Esophagus squamous epithelium (tissue), 5 donors: ENCODE measurements at regions not wholly inside any gene's neighbourhood (a gene's known extent, or its start where the extent isn't known, plus 50 kb on each side); places are given as distances from the start of the nearest gene placed in this dataset.

ENCODE experiments used
- DNase-seq: peaks from one replicate; lab custom pipeline; 2025; lab: John Stamatoyannopoulos, UW
- H3K27ac ChIP-seq, 4 donors: fragments of 200-600 bp; sonication (generic); one replicate each; pipeline ENCODE4 v1.5.1; 2016 to 2019; ENCODE audit warnings: mild to moderate bottlenecking in 1 of 4
- H3K27me3 ChIP-seq, 4 donors: fragments of 200-600 bp; sonication (generic); 1 replicate in 3 of 4; 2 replicates in 1 of 4; pipeline versions ENCODE4 v1.5.1 to v1.6.0; 2017 to 2021; ENCODE audit warnings: antibody characterized with exemption in 1 of 4
- H3K36me3 ChIP-seq, 3 donors: fragments of 200-600 bp; sonication (generic); one replicate each; pipeline ENCODE4 v1.5.1; 2016 to 2019
- H3K4me1 ChIP-seq, 3 donors: fragments of 200-600 bp; sonication (generic); one replicate each; pipeline ENCODE4 v1.5.1; 2017 to 2019
- H3K4me3 ChIP-seq, 4 donors: fragments of 200-600 bp; sonication (generic); 1 replicate in 3 of 4; 2 replicates in 1 of 4; pipeline ENCODE4 v1.5.1; 2016 to 2019; ENCODE audit warnings: mild to moderate bottlenecking in 2 of 4, moderate library complexity in 1 of 4
- H3K9me3 ChIP-seq, 3 donors: fragments of 200-600 bp; sonication (generic); one replicate each; pipeline ENCODE4 v1.5.1; 2016 to 2019
- POLR2A ChIP-seq, 4 donors: fragments of 450-650 bp; IDR thresholded peaks; one replicate each; pipeline ENCODE4 v1.6.1; 2017; ENCODE audit warnings: antibody characterized with exemption in 4 of 4, mild to moderate bottlenecking in 4 of 4, moderate library complexity in 3 of 4
- WGBS, 2 donors: methylation state at CpG; one replicate each; pipeline ENCODE4 v1.1.5; 2018; 5-methylcytosine and 5-hydroxymethylcytosine counted together
- intact Hi-C: fragments of 100-400 bp; cut with DNase I; formaldehyde crosslinking; loops from one replicate; pipeline ENCODE4 v1.15.0; 2022
- TF ChIP-seq, protein P1 (sequence below), 6 experiments: fragments of 450-650 bp in 4 of 6; fragments of 200-600 bp in 2 of 6; sonication (generic) in 2 of 6; IDR thresholded peaks; one replicate each; pipeline ENCODE4 v1.5.1; 2016 to 2019; ENCODE audit warnings: antibody characterized with exemption in 6 of 6, mild to moderate bottlenecking in 4 of 6, moderate library complexity in 4 of 6
- donor health status: DM: yes; HTN: yes; CAD: no.

- Histone ChIP-seq H3K4me1 (no peaks in the 10 kb centered on the region), H3K9me3 (no peaks in the 10 kb centered on the region), H3K36me3 (no peaks in the 10 kb centered on the region), H3K27ac (no peak overlapping the region), H3K27me3 (no peaks in the 10 kb centered on the region), H3K4me3 (no peak overlapping the region)
- TF ChIP-seq, protein P1, sequence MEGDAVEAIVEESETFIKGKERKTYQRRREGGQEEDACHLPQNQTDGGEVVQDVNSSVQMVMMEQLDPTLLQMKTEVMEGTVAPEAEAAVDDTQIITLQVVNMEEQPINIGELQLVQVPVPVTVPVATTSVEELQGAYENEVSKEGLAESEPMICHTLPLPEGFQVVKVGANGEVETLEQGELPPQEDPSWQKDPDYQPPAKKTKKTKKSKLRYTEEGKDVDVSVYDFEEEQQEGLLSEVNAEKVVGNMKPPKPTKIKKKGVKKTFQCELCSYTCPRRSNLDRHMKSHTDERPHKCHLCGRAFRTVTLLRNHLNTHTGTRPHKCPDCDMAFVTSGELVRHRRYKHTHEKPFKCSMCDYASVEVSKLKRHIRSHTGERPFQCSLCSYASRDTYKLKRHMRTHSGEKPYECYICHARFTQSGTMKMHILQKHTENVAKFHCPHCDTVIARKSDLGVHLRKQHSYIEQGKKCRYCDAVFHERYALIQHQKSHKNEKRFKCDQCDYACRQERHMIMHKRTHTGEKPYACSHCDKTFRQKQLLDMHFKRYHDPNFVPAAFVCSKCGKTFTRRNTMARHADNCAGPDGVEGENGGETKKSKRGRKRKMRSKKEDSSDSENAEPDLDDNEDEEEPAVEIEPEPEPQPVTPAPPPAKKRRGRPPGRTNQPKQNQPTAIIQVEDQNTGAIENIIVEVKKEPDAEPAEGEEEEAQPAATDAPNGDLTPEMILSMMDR (IDR thresholded peaks at IDR 0.05): no peak
- TF ChIP-seq POLR2A (IDR thresholded peaks at IDR 0.05): no peak
- intact Hi-C loops: no loop called here
- 66 to 73% methylated on average over 5 of the region's 5 CpGs for WGBS, 2 donors
- DNase-seq: no peak
Measured at GRCh38 chr6:121959501-121959900, 440.0 kb upstream of the HSF2 start.

GRCh38 chr6:121961619-121962125, 437.8 kb upstream of the HSF2 start:
- H3K36me3 ChIP-seq: no peaks in the 10 kb centered on the region
- H3K27ac ChIP-seq: no peak overlapping the region
- no peak for TF ChIP-seq POLR2A (IDR thresholded peaks at IDR 0.05)
- TF ChIP-seq, protein P1 (IDR thresholded peaks at IDR 0.05): no peak
- no peaks in the 10 kb centered on the region for H3K9me3 ChIP-seq
- no peak for DNase-seq
- no peak overlapping the region for H3K4me3 ChIP-seq
- intact Hi-C loops: no loop called here
- 72 to 88% methylated on average over 1 of the region's 1 CpG for WGBS, 2 donors
- H3K27me3 ChIP-seq: no peaks in the 10 kb centered on the region
- no peaks in the 10 kb centered on the region for H3K4me1 ChIP-seq

- no peak overlapping the region for H3K4me3 ChIP-seq
- TF ChIP-seq, protein P1 (IDR thresholded peaks at IDR 0.05): no peak
- no peak for TF ChIP-seq POLR2A (IDR thresholded peaks at IDR 0.05)
- intact Hi-C loops: no loop called here
- no peak for DNase-seq
- H3K27me3 ChIP-seq: no peaks in the 10 kb centered on the region
- 66 to 69% methylated on average over 2 of the region's 2 CpGs for WGBS, 2 donors
- H3K36me3 ChIP-seq: no peaks in the 10 kb centered on the region
- H3K4me1 ChIP-seq: no peaks in the 10 kb centered on the region
- H3K9me3 ChIP-seq: no peaks in the 10 kb centered on the region
- H3K27ac ChIP-seq: no peak overlapping the region
Measured at GRCh38 chr6:121963826-121964225, 435.6 kb upstream of the HSF2 start.

DNA sequence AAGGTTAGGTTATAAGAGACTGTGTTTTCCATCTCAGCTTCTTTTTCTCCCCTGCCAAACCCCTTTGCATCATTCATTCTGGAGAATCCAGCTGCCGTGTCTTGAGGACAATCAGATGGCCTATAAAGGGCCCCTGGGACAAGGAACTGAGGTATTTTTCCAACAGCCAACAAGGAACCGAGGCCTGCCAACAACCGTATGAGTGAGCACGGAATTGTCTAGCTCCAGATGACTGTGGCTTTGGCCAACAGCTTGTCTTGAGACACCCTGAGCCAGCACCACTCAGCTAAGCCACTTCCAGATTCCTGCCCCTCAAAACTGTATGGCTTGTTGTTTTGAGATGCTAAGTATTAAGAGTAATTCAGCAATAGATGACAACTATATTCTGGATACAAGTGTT, 433.7 kb upstream of the HSF2 start:
- DNase-seq: no peak

DNA sequence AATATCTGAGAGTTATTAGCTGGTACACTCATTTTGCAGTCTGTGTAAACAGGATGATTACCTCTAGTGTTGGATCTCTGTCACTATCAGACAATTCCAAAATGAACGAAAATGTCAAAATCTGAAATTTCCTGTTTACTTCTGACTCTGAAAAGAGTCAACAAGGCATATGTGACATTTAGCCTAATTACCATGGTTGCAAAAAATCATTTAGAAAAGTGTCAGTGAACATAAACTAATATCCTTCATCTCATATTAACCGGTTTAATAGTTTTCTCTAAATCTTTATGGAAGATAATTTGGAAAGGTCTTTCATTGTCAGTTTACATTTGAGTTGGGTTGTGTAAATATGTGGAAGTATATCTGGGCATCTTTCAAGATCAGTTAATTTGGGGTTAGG, 431.8 kb upstream of the HSF2 start:
- no peak for TF ChIP-seq POLR2A (IDR thresholded peaks at IDR 0.05)
- TF ChIP-seq, protein P1 (IDR thresholded peaks at IDR 0.05): no peak
- H3K4me3 ChIP-seq: no peak overlapping the region
- no peak for DNase-seq
- H3K36me3 ChIP-seq: no peaks in the 10 kb centered on the region
- H3K27ac ChIP-seq: no peak overlapping the region
- no peaks in the 10 kb centered on the region for H3K27me3 ChIP-seq
- H3K4me1 ChIP-seq: no peaks in the 10 kb centered on the region
- H3K9me3 ChIP-seq: no peaks in the 10 kb centered on the region
- intact Hi-C loops: no loop called here
- 60 to 70% methylated on average over 2 of the region's 2 CpGs for WGBS, 2 donors

More for the DNA sequence above, 433.7 kb upstream of the HSF2 start:
- H3K27me3 ChIP-seq: no peaks in the 10 kb centered on the region
- no peak overlapping the region for H3K27ac ChIP-seq
- WGBS, 2 donors: 73 to 77% methylated on average over 2 to 4 of the region's 4 CpGs
- no peaks in the 10 kb centered on the region for H3K4me1 ChIP-seq
- no peak for TF ChIP-seq POLR2A (IDR thresholded peaks at IDR 0.05)
- TF ChIP-seq, protein P1 (IDR thresholded peaks at IDR 0.05): no peak
- intact Hi-C loops: no loop called here
- no peaks in the 10 kb centered on the region for H3K9me3 ChIP-seq
- no peaks in the 10 kb centered on the region for H3K36me3 ChIP-seq
- H3K4me3 ChIP-seq: no peak overlapping the region
